GM18907 (cell line): ENCODE measurements at regions not wholly inside any gene's neighbourhood (a gene's known extent, or its start where the extent isn't known, plus 50 kb on each side); places are given as distances from the start of the nearest gene placed in this dataset.
"Not testable (repeated sequence)": the region's sequence is repeated elsewhere in the genome, so short reads cannot be mapped to it uniquely, and the experiment has no call there.

Experiments
- ATAC-seq: cut with Tn5 transposase; IDR thresholded peaks from one replicate; pipeline ENCODE4 v1.9.1; 2021; ENCODE audit warnings: mild to moderate bottlenecking, moderate library complexity; ENCODE audit not compliant: unreplicated experiment

DNA sequence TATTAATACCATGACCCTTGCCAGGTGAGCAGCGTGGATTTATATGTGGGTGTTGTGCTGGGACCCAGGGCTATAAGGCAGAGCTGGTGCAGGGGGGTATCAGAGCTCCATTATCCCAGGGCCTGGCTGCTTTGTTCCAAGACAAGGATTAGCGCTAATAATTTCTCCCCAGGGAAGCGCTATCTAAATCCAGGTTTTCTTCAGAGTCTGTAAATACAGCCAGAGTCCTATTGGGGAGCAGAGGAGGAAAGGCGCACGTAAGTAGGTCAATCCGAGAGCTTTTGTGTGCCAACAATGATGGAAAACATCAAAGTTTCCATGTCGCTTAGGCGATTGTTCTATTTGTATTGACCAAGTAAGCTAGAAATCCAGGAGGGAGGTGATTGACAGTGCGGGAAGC, 1009.7 kb downstream of the VRK1 start:
- no peak for ATAC-seq

- ATAC-seq: not testable (repeated sequence)
Measured at GRCh38 chr14:97808541-97808940, 1011.4 kb downstream of the VRK1 start.

GRCh38 chr14:97813556-97813955, 1016.4 kb downstream of the VRK1 start:
- no peak for ATAC-seq

DNA sequence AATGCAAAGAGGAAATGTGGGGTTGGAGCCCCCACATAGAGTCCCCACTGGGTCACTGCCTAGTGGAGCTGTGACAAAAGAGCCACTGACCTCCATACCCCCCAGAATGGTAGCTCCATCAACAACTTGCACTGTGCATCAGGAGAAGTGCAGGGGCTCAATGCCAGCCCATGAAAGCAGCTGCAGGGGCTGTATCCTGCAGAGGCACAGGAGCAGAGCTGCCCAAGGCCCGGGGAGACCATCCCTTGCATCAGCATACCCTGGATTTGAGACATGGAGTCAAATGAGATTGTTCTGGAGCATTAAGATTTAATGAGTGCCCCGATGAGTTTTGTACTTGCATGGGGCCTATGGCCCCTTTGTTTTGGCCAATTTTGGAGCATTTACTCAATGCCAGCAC, 1023.6 kb downstream of the VRK1 start:
- no peak for ATAC-seq

- ATAC-seq: no peak
Measured at GRCh38 chr14:97824218-97824617, 1027.0 kb downstream of the VRK1 start.

- no peak for ATAC-seq
Measured at GRCh38 chr14:97827746-97828145, 1030.6 kb downstream of the VRK1 start.

GRCh38 chr14:97832776-97833175, 1035.6 kb downstream of the VRK1 start:
- ATAC-seq: no peak

DNA sequence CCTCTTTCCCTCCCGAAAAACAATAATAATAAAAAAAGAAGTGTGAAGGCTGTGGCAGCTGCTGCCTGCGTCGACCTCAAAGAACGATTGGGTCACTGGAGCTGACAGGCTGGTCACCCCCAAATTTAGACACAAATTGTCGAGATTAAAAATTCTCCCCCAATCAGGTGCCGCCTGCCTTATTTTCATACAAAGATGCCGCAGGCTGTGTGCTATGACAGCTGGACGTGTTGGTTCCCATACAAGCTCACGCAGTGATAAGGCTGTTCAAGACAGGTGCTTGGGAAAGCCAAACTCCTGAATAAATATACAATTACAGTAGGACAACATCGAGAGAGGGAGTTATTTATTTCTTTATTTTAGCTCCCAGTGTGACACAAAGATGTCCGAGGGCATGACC, 1041.8 kb downstream of the VRK1 start:
- no peak for ATAC-seq

DNA sequence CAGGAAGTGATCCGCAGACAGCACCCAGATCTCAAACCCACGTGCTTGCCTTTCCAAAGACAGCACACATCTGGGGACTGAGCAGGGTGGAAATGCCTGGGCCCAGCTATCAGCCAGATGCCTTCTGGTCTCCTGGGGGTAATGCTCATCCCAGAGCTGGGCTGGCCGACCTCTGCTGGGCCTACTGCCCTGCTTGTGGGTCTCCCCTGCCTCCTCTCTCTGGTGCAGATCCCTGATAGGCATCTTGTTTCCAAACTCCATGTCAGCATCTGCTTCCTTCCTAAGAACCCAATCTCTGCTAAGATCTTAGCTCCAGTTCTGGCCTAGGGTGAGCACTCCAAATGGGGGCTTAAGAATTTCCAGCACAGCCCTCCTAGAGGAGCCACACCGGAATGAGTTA, 1043.0 kb downstream of the VRK1 start:
- ATAC-seq: no peak

DNA sequence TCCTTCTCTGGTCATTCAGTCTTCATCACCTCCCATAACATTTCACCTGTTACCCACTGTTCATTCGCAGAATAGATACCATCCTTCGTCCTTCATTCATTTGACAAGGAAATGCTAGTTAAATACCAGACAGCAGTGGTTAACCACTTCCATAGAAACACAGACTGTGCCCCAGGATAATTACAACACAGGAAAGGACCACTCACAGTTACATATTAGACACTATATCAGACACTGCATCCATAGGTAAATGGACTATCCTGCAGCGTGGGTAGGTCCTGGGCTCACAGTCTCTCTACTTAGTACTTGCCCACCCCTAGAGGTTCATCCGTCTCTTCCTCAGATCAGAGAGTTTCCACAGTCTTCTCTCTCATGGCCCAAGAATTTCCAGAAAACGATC, 1044.6 kb downstream of the VRK1 start:
- ATAC-seq: no peak

DNA sequence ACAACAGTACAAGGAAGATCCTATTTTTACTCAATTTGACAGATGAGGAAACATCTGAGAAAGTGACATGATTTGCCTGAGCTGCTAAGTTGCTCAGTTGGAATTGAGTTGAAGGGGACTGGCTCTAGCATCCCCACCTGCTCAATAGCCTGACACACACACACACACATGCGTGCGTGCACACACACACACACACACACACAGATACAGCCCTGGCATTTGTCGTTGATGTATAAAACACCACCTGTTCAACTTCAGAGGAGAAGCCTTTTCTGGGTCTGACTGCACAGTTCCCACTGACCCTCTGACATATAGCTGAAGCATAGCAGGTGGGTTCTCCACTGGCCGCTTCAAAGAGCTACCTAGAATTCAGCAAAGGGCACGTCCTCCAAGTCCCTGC, 1045.9 kb downstream of the VRK1 start:
- no peak for ATAC-seq

DNA sequence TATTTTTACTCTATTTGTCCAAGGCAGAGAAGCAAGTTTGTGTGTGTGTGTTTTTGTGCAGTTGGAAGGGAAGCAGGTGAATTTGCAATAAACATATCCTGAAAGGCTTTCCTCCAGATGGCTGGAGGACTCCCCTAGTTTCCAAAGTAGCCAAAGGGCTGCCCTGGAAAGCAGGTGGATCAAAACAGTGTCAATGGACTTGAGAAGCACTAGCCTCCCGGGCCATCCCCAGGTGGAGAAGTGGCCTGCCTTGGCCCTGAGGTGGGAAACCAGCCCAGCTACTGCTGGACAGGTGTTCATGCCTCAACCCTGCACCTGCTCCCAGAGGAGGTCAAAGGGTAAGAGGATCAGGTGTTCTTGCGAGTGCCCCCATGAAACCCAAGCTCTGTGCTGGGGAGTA, 1046.9 kb downstream of the VRK1 start:
- no peak for ATAC-seq

DNA sequence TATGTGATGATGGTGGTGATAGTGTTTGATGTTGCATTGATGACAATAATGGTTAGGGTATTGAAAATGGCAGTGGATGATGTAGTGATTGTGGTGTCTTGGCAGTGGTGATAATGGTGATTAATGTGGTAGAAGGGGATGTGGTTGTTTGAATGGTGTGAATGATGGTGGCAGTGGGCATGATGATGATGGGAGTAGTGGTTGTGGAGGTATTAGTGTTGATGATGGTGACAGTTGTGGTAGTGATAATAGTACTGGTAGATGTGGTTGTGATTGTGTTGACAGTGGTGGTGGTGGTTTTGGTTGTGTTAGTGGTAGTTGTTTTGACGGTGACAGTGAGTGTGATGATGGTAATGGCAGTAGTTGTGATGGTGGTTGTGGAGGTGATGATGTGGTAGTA, 1049.0 kb downstream of the VRK1 start:
- no peak for ATAC-seq

- no peak for ATAC-seq
Measured at GRCh38 chr14:97848317-97848980, 1051.3 kb downstream of the VRK1 start.

DNA sequence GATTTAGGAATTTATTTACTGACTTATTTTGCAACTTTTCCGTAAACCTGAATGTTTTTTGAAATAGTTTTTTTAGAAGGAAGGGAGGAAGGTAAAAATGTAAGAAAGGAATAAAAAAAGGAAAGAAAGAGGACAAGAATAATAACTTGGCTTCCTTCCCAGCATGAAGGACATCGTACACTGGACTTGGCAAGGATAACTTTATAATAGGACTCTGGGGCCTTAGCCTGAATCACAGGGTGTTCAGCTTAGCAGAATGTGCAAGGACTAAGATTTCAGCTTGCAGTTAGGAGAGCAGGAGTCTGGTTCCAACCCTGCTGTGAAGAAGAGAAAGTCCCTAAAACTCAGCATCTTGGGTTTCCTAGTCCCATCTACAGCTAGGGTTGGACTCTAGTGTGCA, 1053.3 kb downstream of the VRK1 start:
- ATAC-seq: no peak

- no peak for ATAC-seq
Measured at GRCh38 chr14:97850886-97851285, 1053.7 kb downstream of the VRK1 start.

- no peak for ATAC-seq
Measured at GRCh38 chr14:97851428-97851995, 1054.3 kb downstream of the VRK1 start.

GRCh38 chr14:97854918-97855317, 1057.7 kb downstream of the VRK1 start:
- ATAC-seq: no peak

GRCh38 chr14:97866195-97866594, 1069.0 kb downstream of the VRK1 start:
- ATAC-seq: no peak

DNA sequence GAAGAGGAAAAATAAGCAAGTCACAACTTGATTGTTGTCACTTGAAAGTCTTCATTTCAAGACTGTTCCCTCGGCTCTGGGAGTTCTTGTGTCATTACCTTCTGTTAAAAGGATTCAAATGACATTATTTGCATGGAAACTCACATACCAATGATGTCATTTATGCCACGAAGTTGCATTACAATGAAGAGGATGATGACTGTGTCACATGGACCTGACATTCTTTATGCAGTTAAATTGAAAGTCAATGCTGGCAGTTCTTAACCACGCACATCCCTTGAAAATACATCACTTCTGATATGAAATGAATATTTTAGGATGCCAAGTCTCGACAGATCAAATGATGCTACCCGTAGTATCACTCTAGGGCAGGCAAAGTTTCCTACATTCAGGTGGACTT, 1069.5 kb downstream of the VRK1 start:
- ATAC-seq: no peak

DNA sequence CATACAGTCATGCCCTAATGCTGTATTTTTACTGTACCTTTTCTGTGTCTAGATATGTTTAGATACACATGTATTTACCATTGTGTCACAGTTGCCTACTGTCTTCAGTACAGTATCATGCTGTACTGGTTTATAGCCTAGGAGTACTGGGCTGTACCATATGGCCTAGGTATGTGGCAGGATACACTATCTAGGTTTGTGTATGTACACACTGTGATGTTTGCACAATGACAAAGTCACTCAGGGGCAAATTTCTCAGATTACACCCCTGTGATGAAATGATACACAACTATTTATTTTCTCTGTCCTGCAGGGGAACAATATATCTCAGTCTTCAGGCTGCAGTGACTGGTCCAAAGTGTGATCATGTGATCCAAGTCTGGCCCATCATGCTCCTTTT, 1076.1 kb downstream of the VRK1 start:
- no peak for ATAC-seq

DNA sequence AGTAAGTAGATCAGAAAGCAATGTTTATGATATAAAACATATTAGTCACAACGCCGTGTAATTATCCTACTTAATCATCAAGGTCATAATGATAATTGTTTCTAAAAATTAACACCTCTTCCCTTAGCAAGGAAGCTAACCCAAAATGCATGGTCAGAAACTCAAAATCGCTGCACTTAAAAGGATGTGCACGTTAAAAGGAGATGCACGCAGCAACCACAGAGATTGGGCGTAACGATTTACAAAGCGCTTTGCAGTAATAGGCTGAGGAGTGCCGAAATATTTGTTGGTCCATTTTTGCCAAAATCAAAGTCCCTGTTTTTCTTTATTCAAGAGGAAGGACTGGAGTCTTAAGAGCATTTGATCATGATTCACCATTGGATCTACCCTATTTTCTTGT, 1077.2 kb downstream of the VRK1 start:
- ATAC-seq: no peak

- no peak for ATAC-seq
Measured at GRCh38 chr14:97878206-97878605, 1081.0 kb downstream of the VRK1 start.
